ENCODE measurements at regions not wholly inside any gene's neighbourhood (a gene's known extent, or its start where the extent isn't known, plus 50 kb on each side); places are given as distances from the start of the nearest gene placed in this dataset.

DNA sequence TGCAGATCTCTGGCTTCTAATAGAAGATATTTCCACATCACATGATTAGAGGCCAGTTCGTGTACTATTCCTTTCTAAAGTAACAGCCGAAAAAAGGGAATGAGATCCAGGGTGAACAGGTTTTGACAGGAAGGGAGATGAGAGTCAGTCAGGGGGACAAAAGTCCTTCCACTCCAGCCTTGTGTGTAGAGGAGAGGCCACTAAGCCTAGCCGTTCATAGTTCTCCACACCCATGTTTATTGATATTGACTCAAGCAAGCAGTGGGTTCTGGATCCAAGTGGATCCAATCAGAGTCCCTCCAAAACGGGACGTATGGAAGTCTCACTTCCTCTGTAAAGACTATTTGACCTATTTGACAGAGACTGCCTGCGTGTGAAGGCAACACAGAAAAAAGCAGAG, 80.4 kb upstream of the LRIG1 start:
- H3K27ac ChIP-seq (ENCODE audit: low read depth, low read length, poor library complexity, severe bottlenecking): no peak overlapping the region
- H3K79me2 ChIP-seq (ENCODE audit: insufficient read depth, low read length): no peaks in the 10 kb centered on the region
- no peak overlapping the region for H3K9ac ChIP-seq (ENCODE audit: low read length)
- no peak for TF ChIP-seq EZH2 (IDR thresholded peaks at IDR 0.05; ENCODE audit: borderline replicate concordance, low read length)
- TF ChIP-seq, protein P1, sequence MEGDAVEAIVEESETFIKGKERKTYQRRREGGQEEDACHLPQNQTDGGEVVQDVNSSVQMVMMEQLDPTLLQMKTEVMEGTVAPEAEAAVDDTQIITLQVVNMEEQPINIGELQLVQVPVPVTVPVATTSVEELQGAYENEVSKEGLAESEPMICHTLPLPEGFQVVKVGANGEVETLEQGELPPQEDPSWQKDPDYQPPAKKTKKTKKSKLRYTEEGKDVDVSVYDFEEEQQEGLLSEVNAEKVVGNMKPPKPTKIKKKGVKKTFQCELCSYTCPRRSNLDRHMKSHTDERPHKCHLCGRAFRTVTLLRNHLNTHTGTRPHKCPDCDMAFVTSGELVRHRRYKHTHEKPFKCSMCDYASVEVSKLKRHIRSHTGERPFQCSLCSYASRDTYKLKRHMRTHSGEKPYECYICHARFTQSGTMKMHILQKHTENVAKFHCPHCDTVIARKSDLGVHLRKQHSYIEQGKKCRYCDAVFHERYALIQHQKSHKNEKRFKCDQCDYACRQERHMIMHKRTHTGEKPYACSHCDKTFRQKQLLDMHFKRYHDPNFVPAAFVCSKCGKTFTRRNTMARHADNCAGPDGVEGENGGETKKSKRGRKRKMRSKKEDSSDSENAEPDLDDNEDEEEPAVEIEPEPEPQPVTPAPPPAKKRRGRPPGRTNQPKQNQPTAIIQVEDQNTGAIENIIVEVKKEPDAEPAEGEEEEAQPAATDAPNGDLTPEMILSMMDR (IDR thresholded peaks at IDR 0.05; ENCODE audit: low read length): no peak
- H3K27me3 ChIP-seq (ENCODE audit: insufficient read depth, low read length): peaks cover 6% of the 10 kb centered on the region; the same call in 1 of the 2 replicates
- no peaks in the 10 kb centered on the region for H3K9me2 ChIP-seq (ENCODE audit: low read depth, low read length)
- no peaks in the 10 kb centered on the region for H3K4me1 ChIP-seq (ENCODE audit: insufficient read depth, low read length, severe bottlenecking)
- H3K4me2 ChIP-seq (ENCODE audit: low read length): no peak overlapping the region
- H2AFZ ChIP-seq (ENCODE audit: low read length): no peak overlapping the region
- H3K36me3 ChIP-seq (ENCODE audit: insufficient read depth, low read length): no peaks in the 10 kb centered on the region
- H4K20me1 ChIP-seq (ENCODE audit: insufficient read depth, low read length): no peaks in the 10 kb centered on the region
- no peaks in the 10 kb centered on the region for H3K9me3 ChIP-seq (ENCODE audit: low read length)
- H3F3A ChIP-seq (ENCODE audit: insufficient read depth, low read length): no peaks in the 10 kb centered on the region
- no peak overlapping the region for H3K4me3 ChIP-seq (ENCODE audit: low read depth, low read length, poor library complexity, severe bottlenecking)

DNA sequence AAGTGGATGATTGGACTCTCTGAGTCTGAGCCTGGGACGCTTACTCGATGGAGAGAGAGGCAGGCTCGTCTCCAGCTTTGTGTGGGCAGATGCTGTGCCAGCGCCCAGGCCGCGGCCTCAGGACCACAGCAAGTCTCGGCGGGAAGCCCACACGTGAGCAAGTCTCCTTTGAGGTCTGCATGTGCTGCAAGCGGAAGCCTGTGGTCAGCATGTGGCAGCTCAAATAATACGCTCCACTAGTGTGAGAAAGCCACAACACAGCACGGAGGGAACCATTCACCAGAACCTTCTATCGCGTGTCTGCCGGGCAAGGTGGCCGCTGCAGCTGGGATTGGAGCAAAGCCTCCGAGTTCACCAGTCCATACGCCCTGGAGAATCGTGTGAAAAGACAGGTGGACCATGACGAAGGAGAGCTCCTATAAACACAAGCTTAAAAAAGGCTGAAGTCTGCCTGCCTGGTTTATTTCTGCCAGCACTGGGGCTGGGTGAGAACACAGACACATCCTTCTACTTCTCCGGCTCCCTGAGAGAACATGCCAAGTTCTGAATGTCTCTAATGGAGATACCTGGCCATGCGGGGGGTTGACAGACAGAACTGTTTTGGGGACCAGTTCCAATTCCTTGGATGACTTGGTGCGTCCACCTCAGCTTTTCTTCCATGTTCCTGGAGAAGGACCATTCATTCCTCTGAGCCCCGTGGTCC, 82.0 kb upstream of the LRIG1 start:
- TF ChIP-seq EZH2 (IDR thresholded peaks at IDR 0.05; ENCODE audit: borderline replicate concordance, low read length): no peak
- TF ChIP-seq, protein P1 (IDR thresholded peaks at IDR 0.05; ENCODE audit: low read length): no peak
- H3K4me2 ChIP-seq (ENCODE audit: low read length): no peak overlapping the region

DNA sequence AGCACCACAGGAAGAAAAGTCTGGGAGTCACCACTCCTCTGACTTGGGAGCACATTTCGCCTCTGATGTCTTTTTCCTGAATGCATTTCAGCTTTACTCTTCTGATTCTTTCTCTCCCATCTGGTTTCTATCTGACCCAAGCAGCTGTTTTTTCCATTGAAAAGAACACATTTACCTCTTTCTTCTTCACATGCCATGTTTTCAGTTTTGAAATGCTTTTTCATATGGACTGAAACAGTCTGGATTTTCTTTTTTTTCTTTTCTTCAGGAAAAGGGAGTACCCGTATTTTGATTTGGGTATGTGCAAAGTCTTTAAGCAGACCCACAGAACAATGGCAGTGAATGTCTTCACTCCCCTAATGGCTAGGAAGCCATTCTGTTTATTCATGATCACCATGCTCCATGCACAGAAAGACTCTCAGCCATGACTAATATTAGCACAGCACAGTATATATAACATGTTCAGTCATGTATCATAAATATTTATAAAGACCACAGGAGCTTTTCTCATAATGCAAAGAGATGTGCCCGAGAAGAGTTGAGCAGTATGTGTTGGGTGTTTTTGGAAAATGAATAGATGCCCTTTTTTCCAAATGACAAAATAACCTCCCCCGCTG, 82.7 kb upstream of the LRIG1 start:
- Histone ChIP-seq H3K79me2 (ENCODE audit: insufficient read depth, low read length) (no peaks in the 10 kb centered on the region), H3K4me1 (ENCODE audit: insufficient read depth, low read length, severe bottlenecking) (no peaks in the 10 kb centered on the region), H4K20me1 (ENCODE audit: insufficient read depth, low read length) (no peaks in the 10 kb centered on the region), H3K9me3 (ENCODE audit: low read length) (no peaks in the 10 kb centered on the region), H3K27ac (ENCODE audit: low read depth, low read length, poor library complexity, severe bottlenecking) (no peak overlapping the region), H3F3A (ENCODE audit: insufficient read depth, low read length) (no peaks in the 10 kb centered on the region), H3K9me2 (ENCODE audit: low read depth, low read length) (no peaks in the 10 kb centered on the region), H3K4me3 (ENCODE audit: low read depth, low read length, poor library complexity, severe bottlenecking) (no peak overlapping the region), H2AFZ (ENCODE audit: low read length) (no peak overlapping the region), H3K4me2 (ENCODE audit: low read length) (no peak overlapping the region), H3K36me3 (ENCODE audit: insufficient read depth, low read length) (no peaks in the 10 kb centered on the region), H3K27me3 (ENCODE audit: insufficient read depth, low read length) (peaks cover 6% of the 10 kb centered on the region; the same call in 1 of the 2 replicates), H3K9ac (ENCODE audit: low read length) (no peak overlapping the region)
- TF ChIP-seq, protein P1 (IDR thresholded peaks at IDR 0.05; ENCODE audit: low read length): no peak
- TF ChIP-seq EZH2 (IDR thresholded peaks at IDR 0.05; ENCODE audit: borderline replicate concordance, low read length): no peak

More for the DNA sequence above, 82.0 kb upstream of the LRIG1 start:
- H3F3A ChIP-seq (ENCODE audit: insufficient read depth, low read length): no peaks in the 10 kb centered on the region
- no peak overlapping the region for H3K4me3 ChIP-seq (ENCODE audit: low read depth, low read length, poor library complexity, severe bottlenecking)
- peaks cover 6% of the 10 kb centered on the region; the same call in 1 of the 2 replicates for H3K27me3 ChIP-seq (ENCODE audit: insufficient read depth, low read length)
- H3K9me2 ChIP-seq (ENCODE audit: low read depth, low read length): no peaks in the 10 kb centered on the region
- no peak overlapping the region for H3K27ac ChIP-seq (ENCODE audit: low read depth, low read length, poor library complexity, severe bottlenecking)
- H3K9ac ChIP-seq (ENCODE audit: low read length): no peak overlapping the region
- no peaks in the 10 kb centered on the region for H3K79me2 ChIP-seq (ENCODE audit: insufficient read depth, low read length)
- H3K36me3 ChIP-seq (ENCODE audit: insufficient read depth, low read length): no peaks in the 10 kb centered on the region
- H2AFZ ChIP-seq (ENCODE audit: low read length): no peak overlapping the region
- no peaks in the 10 kb centered on the region for H3K4me1 ChIP-seq (ENCODE audit: insufficient read depth, low read length, severe bottlenecking)
- H3K9me3 ChIP-seq (ENCODE audit: low read length): no peaks in the 10 kb centered on the region
- no peaks in the 10 kb centered on the region for H4K20me1 ChIP-seq (ENCODE audit: insufficient read depth, low read length)
